CD4-positive, alpha-beta memory T cell (primary cell): ENCODE measurements at regions not wholly inside any gene's neighbourhood (a gene's known extent, or its start where the extent isn't known, plus 50 kb on each side); places are given as distances from the start of the nearest gene placed in this dataset.

Source experiments
- CTCF ChIA-PET: fragments of 350-600 bp; sonication (Branson Sonifier 250); formaldehyde crosslinking; loops from one replicate; lab custom pipeline; 2021; ENCODE audit warnings: inconsistent platforms; ENCODE audit not compliant: partially characterized antibody; lab: Charles Lee
- POLR2A ChIA-PET: fragments of 350-600 bp; sonication (Branson Sonifier 250); formaldehyde crosslinking; loops from one replicate; lab custom pipeline; 2021; ENCODE audit not compliant: partially characterized antibody; lab: Charles Lee
- DNase-seq, 5 donors: peaks; one replicate each; pipeline versions ENCODE4 v3.0.0 to v3.0.0-alpha.2; 2020 to 2022; ENCODE audit warnings: mixed read lengths in 1 of 5
- H3K27ac ChIP-seq: one replicate; pipeline ENCODE4 v1.7.0; 2013; ENCODE audit warnings: low read depth, low read length
- H3K27me3 ChIP-seq: 2 replicates; pipeline ENCODE4 v1.7.0; 2013; ENCODE audit warnings: mild to moderate bottlenecking, low read length, moderate library complexity; ENCODE audit not compliant: insufficient read depth
- H3K36me3 ChIP-seq: 2 replicates; pipeline ENCODE4 v1.7.0; 2013; ENCODE audit warnings: mild to moderate bottlenecking, low read length, moderate library complexity; ENCODE audit not compliant: insufficient read depth
- H3K4me1 ChIP-seq: 2 replicates; pipeline ENCODE4 v1.7.0; 2013; ENCODE audit warnings: mild to moderate bottlenecking, low read length, moderate library complexity; ENCODE audit not compliant: insufficient read depth
- H3K4me3 ChIP-seq, 2 donors: one replicate each; pipeline ENCODE4 v1.7.0; 2013; ENCODE audit warnings: low read length in 2 of 2, mild to moderate bottlenecking in 1 of 2
- H3K9me3 ChIP-seq, 2 donors: one replicate each; pipeline ENCODE4 v1.7.0; 2013; ENCODE audit warnings: low read length in 2 of 2, control low read depth in 1 of 2; ENCODE audit not compliant: control insufficient read depth in 1 of 2
- H3K27ac Mint-ChIP-seq, 7 donors: one replicate each; pipeline ENCODE4 v1.8.0; 2020 to 2021; ENCODE audit warnings: mixed read lengths in 7 of 7, mild to moderate bottlenecking in 6 of 7, inconsistent platforms in 3 of 7, moderate library complexity in 3 of 7
- H3K27me3 Mint-ChIP-seq, 2 donors: one replicate each; pipeline ENCODE4 v1.8.0; 2020 to 2021; ENCODE audit warnings: mixed read lengths in 2 of 2
- H3K36me3 Mint-ChIP-seq, 2 donors: one replicate each; pipeline ENCODE4 v1.8.0; 2020 to 2021; ENCODE audit warnings: mixed read lengths in 2 of 2, inconsistent platforms in 1 of 2, mild to moderate bottlenecking in 1 of 2
- H3K4me1 Mint-ChIP-seq, 4 donors: one replicate each; pipeline ENCODE4 v1.8.0; 2020 to 2021; ENCODE audit warnings: mixed read lengths in 4 of 4, mild to moderate bottlenecking in 1 of 4
- H3K4me3 Mint-ChIP-seq, 8 donors: one replicate each; pipeline ENCODE4 v1.8.0; 2020 to 2021; ENCODE audit warnings: mixed read lengths in 8 of 8, mild to moderate bottlenecking in 7 of 8, moderate library complexity in 6 of 8, inconsistent platforms in 3 of 8
- H3K9me3 Mint-ChIP-seq, 8 donors: one replicate each; pipeline ENCODE4 v1.8.0; 2020 to 2021; ENCODE audit warnings: mixed read lengths in 8 of 8, mild to moderate bottlenecking in 5 of 8, inconsistent platforms in 3 of 8, moderate library complexity in 1 of 8
- intact Hi-C: fragments of 100-400 bp; cut with micrococcal nuclease; formaldehyde crosslinking; loops from one replicate; pipeline ENCODE4 v1.15.1; 2023

- Mint-ChIP-seq H3K9me3 (peaks cover 0 to 10% (median 5%) of the 10 kb centered on the region in 8 donors), H3K27me3 (no peaks in the 10 kb centered on the region), H3K36me3 (no peaks in the 10 kb centered on the region), H3K4me3 (no peak overlapping the region), H3K4me1 (no peaks in the 10 kb centered on the region), H3K27ac (no peak overlapping the region)
- H3K4me3 ChIP-seq = no peak overlapping the region
- H3K36me3 ChIP-seq = no peaks in the 10 kb centered on the region
- no peaks in the 10 kb centered on the region for H3K9me3 ChIP-seq
- intact Hi-C loops = no loop called here
- no peak for DNase-seq
- ChIA-PET POLR2A (no interaction called here), CTCF (no interaction called here)
- no peak overlapping the region for H3K27ac ChIP-seq
- H3K4me1 ChIP-seq = no peaks in the 10 kb centered on the region
- H3K27me3 ChIP-seq = no peaks in the 10 kb centered on the region
These were observed 438.2 kb upstream of the ARRDC4 start for GRCh38 chr15:97522347-97522746.

- Mint-ChIP-seq H3K9me3 (peaks cover 0 to 7% (median 6%) of the 10 kb centered on the region in 8 donors), H3K36me3 (no peaks in the 10 kb centered on the region), H3K27ac (no peak overlapping the region), H3K27me3 (no peaks in the 10 kb centered on the region), H3K4me1 (no peaks in the 10 kb centered on the region), H3K4me3 (no peak overlapping the region)
- Histone ChIP-seq H3K27ac (no peak overlapping the region), H3K9me3 (no peaks in the 10 kb centered on the region), H3K36me3 (no peaks in the 10 kb centered on the region), H3K27me3 (no peaks in the 10 kb centered on the region), H3K4me1 (no peaks in the 10 kb centered on the region), H3K4me3 (no peak overlapping the region)
- ChIA-PET CTCF (no interaction called here), POLR2A (no interaction called here)
- no peak for DNase-seq
- intact Hi-C loops = no loop called here
These were observed 434.7 kb upstream of the ARRDC4 start for GRCh38 chr15:97525809-97526208.

GRCh38 chr15:97528238-97528637, 432.3 kb upstream of the ARRDC4 start:
- intact Hi-C loops = no loop called here
- H3K4me1 ChIP-seq = no peaks in the 10 kb centered on the region
- H3K4me3 ChIP-seq = no peak overlapping the region
- ChIA-PET POLR2A (no interaction called here), CTCF (no interaction called here)
- H3K9me3 ChIP-seq = no peaks in the 10 kb centered on the region
- Mint-ChIP-seq H3K27me3 (no peaks in the 10 kb centered on the region), H3K4me3 (no peak overlapping the region), H3K36me3 (no peaks in the 10 kb centered on the region), H3K27ac (no peak overlapping the region), H3K9me3 (peaks cover 0 to 13% (median 5%) of the 10 kb centered on the region in 8 donors), H3K4me1 (no peaks in the 10 kb centered on the region)
- H3K27ac ChIP-seq = no peak overlapping the region
- no peaks in the 10 kb centered on the region for H3K27me3 ChIP-seq
- H3K36me3 ChIP-seq = no peaks in the 10 kb centered on the region
- no peak for DNase-seq

- no peak overlapping the region for H3K27ac ChIP-seq
- Mint-ChIP-seq H3K27ac (no peak overlapping the region), H3K9me3 (peaks cover 0 to 36% (median 15%) of the 10 kb centered on the region in 8 donors), H3K27me3 (no peaks in the 10 kb centered on the region), H3K36me3 (no peaks in the 10 kb centered on the region), H3K4me3 (no peak overlapping the region), H3K4me1 (no peaks in the 10 kb centered on the region)
- intact Hi-C loops = no loop called here
- POLR2A ChIA-PET = no interaction called here
- no peaks in the 10 kb centered on the region for H3K4me1 ChIP-seq
- DNase-seq = no peak
- H3K27me3 ChIP-seq = no peaks in the 10 kb centered on the region
- H3K36me3 ChIP-seq = no peaks in the 10 kb centered on the region
- no peak overlapping the region for H3K4me3 ChIP-seq
- peaks cover 0 to 8% of the 10 kb centered on the region in 2 donors for H3K9me3 ChIP-seq
- CTCF ChIA-PET = interaction anchor here (1.2 kb wide), 1 partner anchor 11 kb away, joined by 3 read pairs; no protein-coding TSS in a partner anchor
These were observed 414.7 kb upstream of the ARRDC4 start for GRCh38 chr15:97545799-97546198.

GRCh38 chr15:97547381-97547780, 413.1 kb upstream of the ARRDC4 start:
- H3K4me1 Mint-ChIP-seq = no peaks in the 10 kb centered on the region
- H3K4me3 Mint-ChIP-seq = no peak overlapping the region
- H3K36me3 ChIP-seq = no peaks in the 10 kb centered on the region
- H3K9me3 ChIP-seq = peaks cover 0 to 8% of the 10 kb centered on the region in 2 donors
- no peak overlapping the region for H3K27ac ChIP-seq
- H3K27me3 ChIP-seq = no peaks in the 10 kb centered on the region
- H3K4me3 ChIP-seq = no peak overlapping the region
- intact Hi-C loops = no loop called here
- no peaks in the 10 kb centered on the region for H3K36me3 Mint-ChIP-seq
- H3K27me3 Mint-ChIP-seq = no peaks in the 10 kb centered on the region
- H3K4me1 ChIP-seq = no peaks in the 10 kb centered on the region
- no peak for DNase-seq
- peaks cover 4 to 41% (median 16%) of the 10 kb centered on the region in 8 donors for H3K9me3 Mint-ChIP-seq
- POLR2A ChIA-PET = no interaction called here
- H3K27ac Mint-ChIP-seq = no peak overlapping the region
- CTCF ChIA-PET = no interaction called here

- H3K27me3 ChIP-seq = no peaks in the 10 kb centered on the region
- intact Hi-C loops = no loop called here
- ChIA-PET POLR2A (no interaction called here), CTCF (no interaction called here)
- Mint-ChIP-seq H3K27ac (no peak overlapping the region), H3K36me3 (no peaks in the 10 kb centered on the region), H3K27me3 (no peaks in the 10 kb centered on the region), H3K4me3 (no peak overlapping the region), H3K4me1 (no peaks in the 10 kb centered on the region), H3K9me3 (peaks cover 0 to 17% (median 7%) of the 10 kb centered on the region in 8 donors)
- no peak for DNase-seq
- no peak overlapping the region for H3K27ac ChIP-seq
- H3K4me1 ChIP-seq = no peaks in the 10 kb centered on the region
- no peaks in the 10 kb centered on the region for H3K36me3 ChIP-seq
- H3K9me3 ChIP-seq = no peaks in the 10 kb centered on the region
- H3K4me3 ChIP-seq = no peak overlapping the region
These were observed 399.0 kb upstream of the ARRDC4 start for GRCh38 chr15:97561529-97561928.

- no peak overlapping the region for H3K27ac ChIP-seq
- DNase-seq = no peak
- ChIA-PET POLR2A (no interaction called here), CTCF (no interaction called here)
- no peaks in the 10 kb centered on the region for H3K36me3 ChIP-seq
- H3K9me3 ChIP-seq = no peaks in the 10 kb centered on the region
- H3K4me1 ChIP-seq = no peaks in the 10 kb centered on the region
- intact Hi-C loops = no loop called here
- H3K36me3 Mint-ChIP-seq = no peaks in the 10 kb centered on the region
- no peak overlapping the region for H3K27ac Mint-ChIP-seq
- no peaks in the 10 kb centered on the region for H3K4me1 Mint-ChIP-seq
- H3K9me3 Mint-ChIP-seq = peaks cover 0 to 15% (median 11%) of the 10 kb centered on the region in 8 donors
- H3K27me3 ChIP-seq = no peaks in the 10 kb centered on the region
- H3K4me3 Mint-ChIP-seq = no peak overlapping the region
- H3K4me3 ChIP-seq = no peak overlapping the region
- no peaks in the 10 kb centered on the region for H3K27me3 Mint-ChIP-seq
These were observed 397.0 kb upstream of the ARRDC4 start for GRCh38 chr15:97563516-97563915.

GRCh38 chr15:97566961-97567360, 393.5 kb upstream of the ARRDC4 start:
- Mint-ChIP-seq H3K4me1 (no peaks in the 10 kb centered on the region), H3K36me3 (no peaks in the 10 kb centered on the region), H3K4me3 (no peak overlapping the region), H3K9me3 (peaks cover 0 to 22% (median 11%) of the 10 kb centered on the region in 8 donors), H3K27me3 (no peaks in the 10 kb centered on the region), H3K27ac (no peak overlapping the region)
- Histone ChIP-seq H3K4me1 (no peaks in the 10 kb centered on the region), H3K4me3 (no peak overlapping the region), H3K27me3 (no peaks in the 10 kb centered on the region), H3K27ac (no peak overlapping the region), H3K36me3 (no peaks in the 10 kb centered on the region), H3K9me3 (no peaks in the 10 kb centered on the region)
- POLR2A ChIA-PET = no interaction called here
- intact Hi-C loops = no loop called here
- no peak for DNase-seq
- CTCF ChIA-PET = no interaction called here
